C4-2B (cell line): ENCODE measurements at regions not wholly inside any gene's neighbourhood (a gene's known extent, or its start where the extent isn't known, plus 50 kb on each side); places are given as distances from the start of the nearest gene placed in this dataset.
"Not testable (repeated sequence)": the region's sequence is repeated elsewhere in the genome, so short reads cannot be mapped to it uniquely, and the experiment has no call there.

Source experiments
- H3K27ac ChIP-seq: fragments of 450-650 bp; 2 replicates; pipeline ENCODE4 v1.5.1; 2017
- CTCF ChIP-seq: fragments of 450-650 bp; conservative IDR thresholded peaks from 2 replicates; pipeline ENCODE4 v1.5.1; 2017; ENCODE audit warnings: mild to moderate bottlenecking
- ZFX ChIP-seq: fragments of 450-650 bp; IDR thresholded peaks from 2 replicates; pipeline ENCODE4 v1.6.1; 2017

- not testable (repeated sequence) for H3K27ac ChIP-seq
These were observed 106.6 kb upstream of the WIPF3 start for GRCh38 chr7:29699723-29700122.

GRCh38 chr7:29701540-29701939, 104.8 kb upstream of the WIPF3 start:
- H3K27ac ChIP-seq, result not testable (repeated sequence)

GRCh38 chr7:29703830-29704229, 102.5 kb upstream of the WIPF3 start:
- H3K27ac ChIP-seq, result not testable (repeated sequence)

GRCh38 chr7:29709002-29709401, 97.3 kb upstream of the WIPF3 start:
- not testable (repeated sequence) for H3K27ac ChIP-seq

GRCh38 chr7:29723127-29723526, 83.2 kb upstream of the WIPF3 start:
- not testable (repeated sequence) for H3K27ac ChIP-seq

GRCh38 chr7:29723599-29723998, 82.7 kb upstream of the WIPF3 start:
- H3K27ac ChIP-seq, result no peak overlapping the region
- TF ChIP-seq ZFX, result no peak
- no peak for TF ChIP-seq CTCF

- not testable (repeated sequence) for H3K27ac ChIP-seq
These were observed 76.7 kb upstream of the WIPF3 start for GRCh38 chr7:29729534-29730165.

- no peak overlapping the region for H3K27ac ChIP-seq
- TF ChIP-seq CTCF (no peak), ZFX (no peak)
These were observed 72.0 kb upstream of the WIPF3 start for GRCh38 chr7:29734246-29734731.

GRCh38 chr7:29747645-29748245, 58.6 kb upstream of the WIPF3 start:
- H3K27ac ChIP-seq, result not testable (repeated sequence)

- H3K27ac ChIP-seq, result no peak overlapping the region
- TF ChIP-seq CTCF (peak; percentile 79), ZFX (no peak)
These were observed 57.8 kb upstream of the WIPF3 start for GRCh38 chr7:29748286-29749099.

- TF ChIP-seq ZFX (no peak), CTCF (no peak)
These were observed 56.5 kb upstream of the WIPF3 start for GRCh38 chr7:29749701-29750321.

GRCh38 chr7:29750373-29750940, 55.9 kb upstream of the WIPF3 start:
- not testable (repeated sequence) for H3K27ac ChIP-seq

More at GRCh38 chr7:29749701-29750321, 56.5 kb upstream of the WIPF3 start:
- no peak overlapping the region for H3K27ac ChIP-seq

GRCh38 chr7:29751012-29751411, 55.3 kb upstream of the WIPF3 start:
- not testable (repeated sequence) for H3K27ac ChIP-seq
